Adrenal gland (tissue), 5 donors: ENCODE measurements at regions not wholly inside any gene's neighbourhood (a gene's known extent, or its start where the extent isn't known, plus 50 kb on each side); places are given as distances from the start of the nearest gene placed in this dataset.

Experiments used
- POLR2A ChIP-seq, 2 donors: fragments of 450-650 bp; IDR thresholded peaks; one replicate each; pipeline ENCODE4 v1.6.1; 2017; ENCODE audit warnings: antibody characterized with exemption in 2 of 2, mild to moderate bottlenecking in 2 of 2, moderate library complexity in 1 of 2
- TF ChIP-seq, protein P1 (sequence below), 6 experiments: fragments of 450-650 bp in 4 of 6; fragments of 200-600 bp in 2 of 6; sonication (generic) in 1 of 6; IDR thresholded peaks; 1 replicate in 5 of 6; 2 replicates in 1 of 6; pipeline versions ENCODE4 v1.5.1 to v1.8.0; 2016 to 2021; ENCODE audit warnings: antibody characterized with exemption in 6 of 6, mild to moderate bottlenecking in 2 of 6, moderate library complexity in 1 of 6
- donor health status: DM: no; HTN: no; CAD: no.

DNA sequence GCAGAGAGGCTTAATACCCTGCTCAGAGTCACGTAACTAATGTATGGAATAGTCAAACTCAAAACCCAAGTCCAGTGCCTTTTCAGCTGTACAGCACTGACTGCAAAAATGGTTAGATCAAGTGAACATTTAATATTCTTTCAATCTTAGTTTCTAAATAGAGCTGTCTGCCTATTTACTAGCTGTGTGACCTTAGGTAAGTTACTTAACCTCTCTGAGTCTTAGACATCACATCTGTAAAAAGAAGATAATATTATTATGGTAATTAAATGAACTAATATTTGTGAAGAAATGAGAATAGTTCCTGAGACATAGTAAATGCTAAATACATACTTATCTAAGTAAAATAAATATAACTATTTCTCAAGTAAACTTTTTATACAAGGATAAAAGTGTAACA lies 235.5 kb downstream of the SAMD5 start:
- no peak for TF ChIP-seq POLR2A (IDR thresholded peaks at IDR 0.05)
- TF ChIP-seq, protein P1, sequence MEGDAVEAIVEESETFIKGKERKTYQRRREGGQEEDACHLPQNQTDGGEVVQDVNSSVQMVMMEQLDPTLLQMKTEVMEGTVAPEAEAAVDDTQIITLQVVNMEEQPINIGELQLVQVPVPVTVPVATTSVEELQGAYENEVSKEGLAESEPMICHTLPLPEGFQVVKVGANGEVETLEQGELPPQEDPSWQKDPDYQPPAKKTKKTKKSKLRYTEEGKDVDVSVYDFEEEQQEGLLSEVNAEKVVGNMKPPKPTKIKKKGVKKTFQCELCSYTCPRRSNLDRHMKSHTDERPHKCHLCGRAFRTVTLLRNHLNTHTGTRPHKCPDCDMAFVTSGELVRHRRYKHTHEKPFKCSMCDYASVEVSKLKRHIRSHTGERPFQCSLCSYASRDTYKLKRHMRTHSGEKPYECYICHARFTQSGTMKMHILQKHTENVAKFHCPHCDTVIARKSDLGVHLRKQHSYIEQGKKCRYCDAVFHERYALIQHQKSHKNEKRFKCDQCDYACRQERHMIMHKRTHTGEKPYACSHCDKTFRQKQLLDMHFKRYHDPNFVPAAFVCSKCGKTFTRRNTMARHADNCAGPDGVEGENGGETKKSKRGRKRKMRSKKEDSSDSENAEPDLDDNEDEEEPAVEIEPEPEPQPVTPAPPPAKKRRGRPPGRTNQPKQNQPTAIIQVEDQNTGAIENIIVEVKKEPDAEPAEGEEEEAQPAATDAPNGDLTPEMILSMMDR (IDR thresholded peaks at IDR 0.05), result no peak
